ENCODE measurements at regions not wholly inside any gene's neighbourhood (a gene's known extent, or its start where the extent isn't known, plus 50 kb on each side); places are given as distances from the start of the nearest gene placed in this dataset.

- no peak for TF ChIP-seq CTCF (IDR thresholded peaks at IDR 0.05; ENCODE audit: low read depth, low read length)
- no peak for DNase-seq (ENCODE audit: low read depth in 2 of 2)
- H3K4me3 ChIP-seq (replicated peaks in 1 of 2; ENCODE audit: low read depth in 2 of 2, low read length in 2 of 2): no peak overlapping the region
Observed at GRCh38 chr5:25160891-25161290, 516.1 kb upstream of the CDH10 start.

GRCh38 chr5:25150819-25151218 is 506.0 kb upstream of the CDH10 start:
- no peak for TF ChIP-seq CTCF (IDR thresholded peaks at IDR 0.05; ENCODE audit: low read depth, low read length)
- no peak overlapping the region for H3K4me3 ChIP-seq (replicated peaks in 1 of 2; ENCODE audit: low read depth in 2 of 2, low read length in 2 of 2)
- DNase-seq (ENCODE audit: low read depth in 2 of 2): no peak

- no peak for TF ChIP-seq CTCF (IDR thresholded peaks at IDR 0.05; ENCODE audit: low read depth, low read length)
- no peak overlapping the region for H3K4me3 ChIP-seq (replicated peaks in 1 of 2; ENCODE audit: low read depth in 2 of 2, low read length in 2 of 2)
- DNase-seq (ENCODE audit: low read depth in 2 of 2): no peak
Observed at GRCh38 chr5:25128606-25129005, 483.8 kb upstream of the CDH10 start.

GRCh38 chr5:25119650-25120049 is 474.9 kb upstream of the CDH10 start:
- TF ChIP-seq CTCF (IDR thresholded peaks at IDR 0.05; ENCODE audit: low read depth, low read length): peak; percentile 27
- DNase-seq (ENCODE audit: low read depth in 2 of 2): peak in 1 of 2 donors; percentile 25
- no peak overlapping the region for H3K4me3 ChIP-seq (replicated peaks in 1 of 2; ENCODE audit: low read depth in 2 of 2, low read length in 2 of 2)

GRCh38 chr5:25107853-25108252 is 463.1 kb upstream of the CDH10 start:
- H3K4me3 ChIP-seq (replicated peaks in 1 of 2; ENCODE audit: low read depth in 2 of 2, low read length in 2 of 2): no peak overlapping the region
- no peak for TF ChIP-seq CTCF (IDR thresholded peaks at IDR 0.05; ENCODE audit: low read depth, low read length)
- no peak for DNase-seq (ENCODE audit: low read depth in 2 of 2)

- H3K4me3 ChIP-seq (replicated peaks in 1 of 2; ENCODE audit: low read depth in 2 of 2, low read length in 2 of 2): no peak overlapping the region
- no peak for TF ChIP-seq CTCF (IDR thresholded peaks at IDR 0.05; ENCODE audit: low read depth, low read length)
- DNase-seq (ENCODE audit: low read depth in 2 of 2): no peak
Observed at GRCh38 chr5:25099538-25099937, 454.8 kb upstream of the CDH10 start.

- no peak overlapping the region for H3K4me3 ChIP-seq (replicated peaks in 1 of 2; ENCODE audit: low read depth in 2 of 2, low read length in 2 of 2)
- no peak for TF ChIP-seq CTCF (IDR thresholded peaks at IDR 0.05; ENCODE audit: low read depth, low read length)
- DNase-seq (ENCODE audit: low read depth in 2 of 2): no peak
Observed at GRCh38 chr5:25095261-25095660, 450.5 kb upstream of the CDH10 start.
